B cell (primary cell): ENCODE measurements at regions not wholly inside any gene's neighbourhood (a gene's known extent, or its start where the extent isn't known, plus 50 kb on each side); places are given as distances from the start of the nearest gene placed in this dataset.

ENCODE experiments used
- ATAC-seq: fragments of 200-7000 bp; cut with Tn5 transposase; one replicate; pipeline ENCODE4 v1.10.0; 2021; ENCODE audit warnings: low read depth, mild to moderate bottlenecking, moderate number of reproducible peaks, moderate library complexity
- CTCF ChIA-PET: fragments of 350-600 bp; sonication (Branson Sonifier 250); formaldehyde crosslinking; loops from one replicate; lab custom pipeline; 2021; ENCODE audit warnings: antibody characterized with exemption, inconsistent platforms; lab: Charles Lee
- POLR2A ChIA-PET: fragments of 350-600 bp; sonication (Branson Sonifier 250); formaldehyde crosslinking; loops from one replicate; lab custom pipeline; 2021; ENCODE audit warnings: antibody characterized with exemption; lab: Charles Lee
- DNase-seq: peaks from one replicate; pipeline ENCODE4 v3.0.0; 2013
- H2AFZ ChIP-seq: 2 replicates; pipeline ENCODE4 v1.6.1; 2012; ENCODE audit warnings: mild to moderate bottlenecking, low read depth, low read length; ENCODE audit not compliant: insufficient read depth, poor library complexity, severe bottlenecking
- H3K27ac ChIP-seq, 2 donors: 1 replicate in 1 of 2; 2 replicates in 1 of 2; pipeline ENCODE4 v1.5.1; 2012 to 2013; ENCODE audit warnings: low read length in 2 of 2, mild to moderate bottlenecking in 2 of 2, moderate library complexity in 1 of 2
- H3K27me3 ChIP-seq, 4 experiments: fragments of 200-600 bp in 1 of 4; sonication (generic) in 1 of 4; replicated peaks in 1 of 4; 1 replicate in 2 of 4; 2 replicates in 2 of 4; pipeline versions ENCODE4 v1.6.1 to v1.7.0; 2013 to 2016; ENCODE audit warnings: low read length in 3 of 4, mild to moderate bottlenecking in 2 of 4, mixed read lengths in 1 of 4, moderate library complexity in 1 of 4; ENCODE audit not compliant: insufficient read depth in 4 of 4, control insufficient read depth in 3 of 4; ENCODE audit errors: control extremely low read depth in 1 of 4
- H3K36me3 ChIP-seq, 2 experiments: replicated peaks in 1 of 2; 1 replicate in 1 of 2; 2 replicates in 1 of 2; pipeline versions ENCODE4 v1.6.1 to v1.7.1; 2013; ENCODE audit warnings: low read length in 1 of 2; ENCODE audit not compliant: insufficient read depth in 2 of 2, control insufficient read depth in 1 of 2; ENCODE audit errors: control extremely low read depth in 1 of 2, extremely low read depth in 1 of 2
- H3K4me1 ChIP-seq, 2 donors: fragments of 200-600 bp in 1 of 2; sonication (generic) in 1 of 2; 1 replicate in 1 of 2; 2 replicates in 1 of 2; pipeline versions ENCODE4 v1.5.1 to v1.6.1; 2013 to 2017; ENCODE audit warnings: low read length in 2 of 2; ENCODE audit not compliant: control insufficient read depth in 2 of 2, insufficient read depth in 2 of 2
- H3K4me2 ChIP-seq: replicated peaks from 2 replicates; pipeline ENCODE3; 2012; ENCODE audit warnings: mild to moderate bottlenecking, low read depth, low read length; ENCODE audit not compliant: poor library complexity, severe bottlenecking
- H3K4me3 ChIP-seq, 5 experiments: fragments of 200-600 bp in 1 of 5; sonication (generic) in 1 of 5; 1 replicate in 3 of 5; 2 replicates in 2 of 5; pipeline versions ENCODE4 v1.5.1 to v1.7.0; 2011 to 2016; ENCODE audit warnings: low read length in 4 of 5, mild to moderate bottlenecking in 4 of 5, low read depth in 2 of 5, control low read depth in 1 of 5, moderate library complexity in 1 of 5; ENCODE audit not compliant: insufficient read depth in 1 of 5; ENCODE audit errors: control extremely low read depth in 1 of 5, extremely low read depth in 1 of 5
- H3K79me2 ChIP-seq: fragments of 200-600 bp; sonication (generic); one replicate; pipeline ENCODE4 v1.6.0; 2016; ENCODE audit warnings: low read length; ENCODE audit not compliant: control insufficient read depth, insufficient read depth
- H3K9ac ChIP-seq: fragments of 200-600 bp; sonication (generic); 2 replicates; pipeline ENCODE4 v1.6.1; 2017; ENCODE audit warnings: mild to moderate bottlenecking, low read length, moderate library complexity
- H3K9me3 ChIP-seq, 3 donors: one replicate each; pipeline versions ENCODE4 v1.6.1 to v1.7.1; 2013; ENCODE audit warnings: low read length in 2 of 3; ENCODE audit not compliant: control insufficient read depth in 2 of 3, insufficient read depth in 1 of 3; ENCODE audit errors: control extremely low read depth in 1 of 3
- H4K20me1 ChIP-seq: 2 replicates; pipeline ENCODE4 v1.6.0; 2012; ENCODE audit warnings: mild to moderate bottlenecking, low read length; ENCODE audit not compliant: insufficient read depth, control insufficient read depth, poor library complexity, severe bottlenecking
- H3K27ac Mint-ChIP-seq: one replicate; pipeline ENCODE4 v1.8.0; 2021; ENCODE audit warnings: mixed read lengths
- H3K27me3 Mint-ChIP-seq: one replicate; pipeline ENCODE4 v1.8.0; 2021; ENCODE audit warnings: mixed read lengths
- H3K4me1 Mint-ChIP-seq: one replicate; pipeline ENCODE4 v1.8.0; 2021; ENCODE audit warnings: mixed read lengths
- H3K4me3 Mint-ChIP-seq: one replicate; pipeline ENCODE4 v1.8.0; 2021; ENCODE audit warnings: mixed read lengths
- H3K9me3 Mint-ChIP-seq: one replicate; pipeline ENCODE4 v1.8.0; 2022; ENCODE audit warnings: mixed read lengths; ENCODE audit not compliant: insufficient read depth
- CTCF ChIP-seq: fragments of 200-600 bp; IDR thresholded peaks from one replicate; pipeline ENCODE4 v1.8.0; 2022; ENCODE audit warnings: antibody characterized with exemption, mild to moderate bottlenecking
- EZH2 ChIP-seq: IDR thresholded peaks from 2 replicates; pipeline ENCODE4 v1.6.1; 2012; ENCODE audit warnings: borderline replicate concordance, low read depth, mild to moderate bottlenecking, moderate library complexity, low read length; ENCODE audit not compliant: insufficient read depth, poor library complexity, severe bottlenecking
- WGBS: methylation state at CpG from one replicate; pipeline ENCODE4 v1.1.5; 2013; ENCODE audit warnings: missing lambda C conversion rate; ENCODE audit not compliant: insufficient coverage; 5-methylcytosine and 5-hydroxymethylcytosine counted together
- intact Hi-C: fragments of 100-400 bp; cut with micrococcal nuclease; formaldehyde crosslinking; loops from one replicate; pipeline ENCODE4 v1.10.0; 2022

- WGBS: 10% methylated on average over 3 of the region's 5 CpGs
- intact Hi-C loops: no loop called here
- H3K9ac ChIP-seq: no peak overlapping the region
- ATAC-seq (peak; percentile 56), DNase-seq (peak; percentile 34)
- Mint-ChIP-seq H3K4me1 (peaks cover 16% of the 10 kb centered on the region), H3K27me3 (peaks cover 48% of the 10 kb centered on the region), H3K27ac (no peak overlapping the region), H3K9me3 (peaks cover 2% of the 10 kb centered on the region), H3K4me3 (peak overlapping the region; percentile 8)
- CTCF ChIA-PET: interaction anchor here (1.8 kb wide), 1 partner anchor 294 kb away, joined by 4 read pairs; no protein-coding TSS in a partner anchor
- H3K36me3 ChIP-seq: no peaks in the 10 kb centered on the region
- H3K4me2 ChIP-seq: peak overlapping the region; percentile 31
- POLR2A ChIA-PET: no interaction called here
- peak overlapping the region; percentile 0 for H2AFZ ChIP-seq
- H3K27ac ChIP-seq: no peak overlapping the region
- no peaks in the 10 kb centered on the region for H3K79me2 ChIP-seq
- peaks cover 15 to 16% of the 10 kb centered on the region in 2 donors for H3K4me1 ChIP-seq
- TF ChIP-seq EZH2 (no peak), CTCF (no peak)
- H4K20me1 ChIP-seq: no peaks in the 10 kb centered on the region
- H3K4me3 ChIP-seq: no peak overlapping the region
- peaks cover 0 to 19% (median 11%) of the 10 kb centered on the region in 4 experiments for H3K27me3 ChIP-seq
- no peaks in the 10 kb centered on the region for H3K9me3 ChIP-seq
Observed at GRCh38 chr12:107311682-107312081, 218.3 kb upstream of the CRY1 start.

DNA sequence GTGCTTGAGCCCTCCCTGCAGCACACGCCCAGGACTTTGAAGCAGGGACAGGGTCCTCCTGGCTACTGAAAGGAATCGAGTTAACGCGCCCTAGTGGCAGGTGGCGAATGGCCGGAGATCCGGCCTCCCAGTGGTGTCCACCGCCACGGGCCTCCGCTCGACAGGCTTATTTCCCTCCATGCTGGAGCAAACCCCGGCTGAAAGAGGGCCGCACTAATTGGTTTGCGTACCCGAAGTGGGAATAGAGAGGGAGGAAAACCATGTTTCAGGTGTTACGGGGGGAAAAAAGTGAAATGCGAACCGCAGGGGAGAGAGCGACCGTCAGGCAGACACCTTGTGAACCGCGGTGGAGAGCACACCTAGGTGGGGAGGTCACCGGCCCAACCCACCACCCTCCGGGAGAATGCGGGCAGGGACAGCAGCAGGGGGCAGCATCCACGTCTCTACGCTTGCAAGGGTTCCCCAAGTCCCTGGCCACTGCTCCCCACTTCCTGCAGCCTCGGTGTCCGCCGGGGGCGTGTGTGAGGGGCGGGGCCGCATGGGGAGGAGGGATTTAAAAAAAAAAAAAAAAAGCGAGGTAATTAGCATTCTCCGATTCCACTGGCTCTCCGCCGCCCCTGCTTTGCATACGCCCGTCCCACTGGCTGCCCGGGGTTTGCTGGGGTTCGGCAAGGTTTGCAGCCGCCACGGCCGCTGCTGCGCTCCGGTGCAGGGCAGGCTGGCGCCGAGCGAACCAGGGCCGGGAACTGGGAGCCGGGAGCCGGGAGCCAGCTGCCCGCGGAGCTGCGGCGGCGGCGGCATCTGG lies 224.6 kb upstream of the CRY1 start:
- H3K4me1 ChIP-seq: peaks cover 43 to 51% of the 10 kb centered on the region in 2 donors
- ChIA-PET CTCF (no interaction called here), POLR2A (no interaction called here)
- Mint-ChIP-seq H3K27me3 (peaks cover 64% of the 10 kb centered on the region), H3K4me1 (peaks cover 33% of the 10 kb centered on the region), H3K4me3 (peak overlapping the region; percentile 73), H3K27ac (no peak overlapping the region), H3K9me3 (no peaks in the 10 kb centered on the region)
- H4K20me1 ChIP-seq: no peaks in the 10 kb centered on the region
- intact Hi-C loops: no loop called here
- WGBS: 7% methylated on average over 47 of the region's 58 CpGs
- H3K4me3 ChIP-seq: peak overlapping the region in 4 of 5 experiments; percentile 34 to 46 (median 45)
- peaks cover 0 to 9% (median 0%) of the 10 kb centered on the region in 3 donors for H3K9me3 ChIP-seq
- peak overlapping the region; percentile 50 for H3K9ac ChIP-seq
- H3K27ac ChIP-seq: no peak overlapping the region
- peak overlapping the region; percentile 47 for H2AFZ ChIP-seq
- no peaks in the 10 kb centered on the region for H3K36me3 ChIP-seq
- H3K79me2 ChIP-seq: no peaks in the 10 kb centered on the region
- no peak for TF ChIP-seq CTCF
- TF ChIP-seq EZH2: no peak
- peak overlapping the region; percentile 86 for H3K4me2 ChIP-seq
- ATAC-seq (peak; percentile 71), DNase-seq (peak; percentile 66)
- peaks cover 0 to 61% (median 38%) of the 10 kb centered on the region in 4 experiments for H3K27me3 ChIP-seq
